ENCODE measurements at regions not wholly inside any gene's neighbourhood (a gene's known extent, or its start where the extent isn't known, plus 50 kb on each side); places are given as distances from the start of the nearest gene placed in this dataset.

DNA sequence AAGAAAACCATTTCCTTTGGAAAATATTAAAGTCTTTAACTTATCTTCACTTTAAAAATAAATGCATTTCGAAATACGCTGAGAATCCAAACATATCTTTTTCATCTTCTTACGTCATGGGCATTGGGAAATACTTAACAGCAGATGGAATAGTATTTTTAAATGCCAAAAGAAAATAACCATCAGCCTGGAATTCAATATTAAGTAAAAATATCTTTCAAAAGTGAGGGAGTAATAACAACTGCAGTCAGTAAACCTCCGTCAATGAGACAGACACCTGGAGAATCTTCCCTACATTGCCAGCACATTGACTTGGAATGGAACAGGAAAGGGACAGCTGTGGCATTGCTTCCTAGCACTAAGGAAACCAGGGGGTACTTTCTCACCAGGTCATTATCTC is 290.4 kb upstream of the TNP1 start:
- H3K27ac ChIP-seq, result peak overlapping the region; percentile 27 to 76
- DNase-seq (ENCODE audit: low spot score), result no peak
- no peak overlapping the region for H3K4me3 ChIP-seq
- TF ChIP-seq, protein P1, sequence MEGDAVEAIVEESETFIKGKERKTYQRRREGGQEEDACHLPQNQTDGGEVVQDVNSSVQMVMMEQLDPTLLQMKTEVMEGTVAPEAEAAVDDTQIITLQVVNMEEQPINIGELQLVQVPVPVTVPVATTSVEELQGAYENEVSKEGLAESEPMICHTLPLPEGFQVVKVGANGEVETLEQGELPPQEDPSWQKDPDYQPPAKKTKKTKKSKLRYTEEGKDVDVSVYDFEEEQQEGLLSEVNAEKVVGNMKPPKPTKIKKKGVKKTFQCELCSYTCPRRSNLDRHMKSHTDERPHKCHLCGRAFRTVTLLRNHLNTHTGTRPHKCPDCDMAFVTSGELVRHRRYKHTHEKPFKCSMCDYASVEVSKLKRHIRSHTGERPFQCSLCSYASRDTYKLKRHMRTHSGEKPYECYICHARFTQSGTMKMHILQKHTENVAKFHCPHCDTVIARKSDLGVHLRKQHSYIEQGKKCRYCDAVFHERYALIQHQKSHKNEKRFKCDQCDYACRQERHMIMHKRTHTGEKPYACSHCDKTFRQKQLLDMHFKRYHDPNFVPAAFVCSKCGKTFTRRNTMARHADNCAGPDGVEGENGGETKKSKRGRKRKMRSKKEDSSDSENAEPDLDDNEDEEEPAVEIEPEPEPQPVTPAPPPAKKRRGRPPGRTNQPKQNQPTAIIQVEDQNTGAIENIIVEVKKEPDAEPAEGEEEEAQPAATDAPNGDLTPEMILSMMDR (IDR thresholded peaks at IDR 0.05), result no peak

DNA sequence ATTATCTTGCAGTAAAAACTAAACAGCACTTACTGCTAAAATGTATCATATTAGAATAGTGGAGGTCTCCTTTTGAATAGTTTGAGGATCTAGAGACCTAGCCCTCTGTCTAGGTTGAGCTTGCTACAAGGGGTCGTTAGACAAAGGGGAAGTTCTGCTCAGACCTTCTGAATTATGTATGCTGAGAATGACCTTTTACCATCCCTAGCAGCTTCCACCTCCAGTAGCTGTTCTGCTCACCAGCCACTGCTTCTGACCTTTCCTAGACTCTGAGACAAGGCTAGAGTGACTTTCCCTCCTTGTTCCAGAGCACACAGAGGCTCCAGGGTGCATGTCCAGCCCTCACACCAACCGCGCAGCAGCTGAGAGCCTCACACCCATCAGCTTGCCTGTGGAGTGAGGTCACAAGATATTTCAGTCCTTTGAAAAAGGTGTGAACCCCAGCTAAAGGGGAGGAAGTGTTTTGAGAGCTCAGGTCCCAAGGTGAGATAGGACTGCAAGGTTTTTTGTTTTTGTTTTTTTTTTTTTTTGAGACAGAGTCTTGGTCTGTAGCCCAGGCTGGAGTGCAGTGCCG is 289.3 kb upstream of the TNP1 start:
- Histone ChIP-seq H3K4me3 (no peak overlapping the region), H3K27ac (peak overlapping the region in 1 of 2 donors; percentile 57)
- TF ChIP-seq, protein P1 (IDR thresholded peaks at IDR 0.05), result no peak
- no peak for DNase-seq (ENCODE audit: low spot score)

GRCh38 chr2:217147818-217148217 is 288.0 kb upstream of the TNP1 start:
- Histone ChIP-seq H3K4me3 (no peak overlapping the region), H3K27ac (no peak overlapping the region)
- TF ChIP-seq, protein P1 (IDR thresholded peaks at IDR 0.05), result no peak
- DNase-seq (ENCODE audit: low spot score), result no peak

DNA sequence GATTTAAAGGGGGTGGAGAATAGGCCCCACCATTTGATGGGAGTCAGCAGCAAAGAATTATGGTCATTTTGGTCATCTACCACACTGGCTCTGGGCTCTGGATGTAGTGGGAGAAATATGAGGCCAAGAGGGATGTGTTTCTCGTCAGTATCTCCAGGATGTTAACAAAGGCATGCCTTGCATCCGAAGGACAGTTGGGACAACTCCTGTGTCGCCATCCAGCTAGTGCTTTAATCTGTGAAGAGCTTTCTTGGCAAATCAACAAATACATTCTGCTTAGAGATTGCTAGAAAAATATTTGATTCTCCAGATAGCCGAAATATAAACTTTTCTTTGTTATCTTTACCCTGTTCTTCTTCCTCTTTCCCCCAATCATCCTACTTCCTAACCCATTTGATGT is 287.1 kb upstream of the TNP1 start:
- no peak for DNase-seq (ENCODE audit: low spot score)
- H3K27ac ChIP-seq, result no peak overlapping the region
- TF ChIP-seq, protein P1 (IDR thresholded peaks at IDR 0.05), result no peak

DNA sequence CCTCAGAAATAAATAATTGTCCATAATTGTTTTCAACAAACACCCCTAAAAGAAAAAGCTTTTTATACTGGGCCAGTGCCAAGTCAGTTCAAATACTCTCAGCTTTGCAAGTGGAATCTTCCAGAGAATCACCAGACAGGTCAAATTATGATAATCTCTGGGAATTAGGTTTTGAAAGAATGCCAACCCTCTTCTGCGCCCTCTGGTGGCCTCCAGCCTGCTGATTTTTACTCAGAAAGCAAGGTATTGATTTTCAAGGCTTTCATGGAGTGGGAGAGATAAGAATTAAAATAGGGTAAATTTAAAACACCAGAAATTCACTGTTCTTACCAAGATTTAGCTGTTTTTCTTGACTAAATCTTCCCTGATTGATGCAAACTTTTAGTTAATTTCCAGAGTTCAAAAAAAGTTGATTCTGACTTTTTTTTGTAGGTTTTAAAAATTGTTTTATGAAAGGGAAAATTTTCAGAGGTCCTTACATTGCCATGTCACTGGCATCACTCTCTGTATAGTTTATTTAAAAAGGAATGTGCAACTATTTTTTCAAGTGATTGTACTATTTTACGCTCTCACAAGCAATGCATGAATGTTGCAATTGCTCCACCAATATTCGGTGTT is 282.9 kb upstream of the TNP1 start:
- Histone ChIP-seq H3K4me3 (no peak overlapping the region), H3K27ac (no peak overlapping the region)
- TF ChIP-seq, protein P1 (IDR thresholded peaks at IDR 0.05), result no peak
- no peak for DNase-seq (ENCODE audit: low spot score)

More for the DNA sequence above, 287.1 kb upstream of the TNP1 start:
- H3K4me3 ChIP-seq, result no peak overlapping the region

GRCh38 chr2:217138284-217138683 is 278.4 kb upstream of the TNP1 start:
- H3K27ac ChIP-seq, result no peak overlapping the region
- TF ChIP-seq, protein P1 (IDR thresholded peaks at IDR 0.05), result no peak
- no peak for DNase-seq (ENCODE audit: low spot score)
- H3K4me3 ChIP-seq, result no peak overlapping the region

GRCh38 chr2:217127744-217128143 is 267.9 kb upstream of the TNP1 start:
- DNase-seq (ENCODE audit: low spot score), result no peak
- TF ChIP-seq, protein P1 (IDR thresholded peaks at IDR 0.05), result no peak
- no peak overlapping the region for H3K27ac ChIP-seq
- no peak overlapping the region for H3K4me3 ChIP-seq

All from coronary artery (tissue), 2 donors.